Muscle of leg (tissue), 3 donors: ENCODE measurements at regions not wholly inside any gene's neighbourhood (a gene's known extent, or its start where the extent isn't known, plus 50 kb on each side); places are given as distances from the start of the nearest gene placed in this dataset.
A peak's percentile ranks its signal among the peaks of the same experiment; 100 is the strongest.
"Not testable (repeated sequence)": the region's sequence is repeated elsewhere in the genome, so short reads cannot be mapped to it uniquely, and the experiment has no call there.

Experiments
- DNase-seq: peaks from one replicate; pipeline ENCODE4 v3.0.0; 2013
- H3K27ac ChIP-seq: one replicate; pipeline ENCODE4 v1.5.1; 2013; ENCODE audit warnings: mild to moderate bottlenecking, low read length, control low read depth
- H3K27me3 ChIP-seq: one replicate; pipeline ENCODE4 v1.6.1; 2013; ENCODE audit warnings: low read length; ENCODE audit not compliant: control insufficient read depth, insufficient read depth
- H3K36me3 ChIP-seq: one replicate; pipeline ENCODE4 v1.6.1; 2013; ENCODE audit warnings: low read length; ENCODE audit not compliant: control insufficient read depth, insufficient read depth
- H3K4me1 ChIP-seq: one replicate; pipeline ENCODE4 v1.6.1; 2013; ENCODE audit warnings: low read length; ENCODE audit not compliant: control insufficient read depth, insufficient read depth
- H3K4me3 ChIP-seq: one replicate; pipeline ENCODE4 v1.5.1; 2013; ENCODE audit warnings: low read length, control low read depth
- H3K9me3 ChIP-seq: replicated peaks from 2 replicates; pipeline ENCODE4 v1.6.1; 2013; ENCODE audit warnings: low read depth, low read length; ENCODE audit not compliant: control insufficient read depth
- WGBS: methylation state at CpG from one replicate; pipeline ENCODE4 v1.1.5; 2013; ENCODE audit warnings: missing lambda C conversion rate; ENCODE audit not compliant: insufficient coverage; 5-methylcytosine and 5-hydroxymethylcytosine counted together

GRCh38 chr9:78144663-78145377, 91.1 kb upstream of the CEP78 start:
- Histone ChIP-seq H3K9me3 (peaks cover 2% of the 10 kb centered on the region), H3K27me3 (no peaks in the 10 kb centered on the region), H3K36me3 (no peaks in the 10 kb centered on the region), H3K4me3 (no peak overlapping the region), H3K27ac (no peak overlapping the region), H3K4me1 (no peaks in the 10 kb centered on the region)
- no peak for DNase-seq
- WGBS: 60% methylated on average over 1 of the region's 3 CpGs

DNA sequence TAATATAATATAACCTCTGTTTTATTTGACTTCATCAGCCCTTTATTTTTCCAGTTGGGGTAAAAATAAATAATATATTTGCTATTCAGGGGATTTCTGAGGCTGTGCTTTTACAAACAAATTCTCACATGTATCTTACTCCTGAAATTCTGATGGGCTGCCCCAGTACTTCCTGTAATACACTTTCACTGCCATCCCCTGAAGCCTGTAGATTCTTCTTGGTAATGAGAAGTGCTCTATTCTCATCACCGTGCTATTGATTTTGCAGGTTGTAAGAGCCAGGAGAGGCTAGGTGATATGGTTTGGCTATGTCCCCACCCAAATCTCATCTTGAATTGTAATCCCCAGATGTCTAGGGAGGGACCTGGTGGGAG, 91.9 kb upstream of the CEP78 start:
- no CpG with 5 or more reads among the region's 1 CpG for whole genome bisulfite sequencing
- no peaks in the 10 kb centered on the region for H3K4me1 ChIP-seq

DNA sequence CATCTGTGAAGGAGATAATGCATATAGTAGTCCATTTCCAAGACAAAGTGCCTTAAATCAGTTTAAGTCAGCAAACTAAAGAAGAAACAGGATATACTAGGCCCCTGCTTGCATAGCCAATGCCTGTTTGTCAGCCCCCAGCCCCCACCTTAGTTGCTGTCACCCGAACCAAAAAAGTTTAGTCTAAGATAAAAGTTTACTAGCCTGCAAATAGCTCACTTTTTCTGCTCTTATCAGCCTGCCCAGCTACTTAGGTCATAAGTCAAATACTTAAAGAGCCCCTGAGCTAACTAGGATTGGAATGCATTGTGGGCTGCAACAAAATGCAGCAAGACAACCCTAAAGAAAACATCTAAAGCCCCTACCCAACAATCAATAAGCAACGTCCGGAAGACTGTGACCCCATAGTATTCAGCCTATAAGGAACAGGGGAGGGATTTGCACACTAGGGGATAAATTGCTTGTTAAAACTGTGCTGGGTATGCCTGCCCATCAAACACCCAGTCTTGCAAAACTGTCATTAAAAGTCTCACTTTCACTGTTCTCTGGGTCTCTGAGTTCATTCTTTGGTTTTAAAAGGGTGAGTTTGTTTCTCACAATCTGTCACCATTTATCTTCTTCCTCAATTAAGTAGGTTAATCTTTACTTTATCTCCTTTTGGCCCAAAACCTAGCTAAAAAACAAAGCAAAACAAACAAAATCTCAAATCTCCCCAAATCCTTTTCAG, 92.4 kb upstream of the CEP78 start:
- Histone ChIP-seq H3K9me3 (peaks cover 2% of the 10 kb centered on the region), H3K4me3 (no peak overlapping the region), H3K36me3 (no peaks in the 10 kb centered on the region), H3K4me1 (no peaks in the 10 kb centered on the region), H3K27me3 (no peaks in the 10 kb centered on the region), H3K27ac (no peak overlapping the region)
- DNase-seq: no peak
- WGBS: 40% methylated on average over 1 of the region's 3 CpGs

More for the DNA sequence above, 91.9 kb upstream of the CEP78 start:
- no peak overlapping the region for H3K27ac ChIP-seq
- peaks cover 2% of the 10 kb centered on the region for H3K9me3 ChIP-seq
- no peaks in the 10 kb centered on the region for H3K36me3 ChIP-seq
- no peak for DNase-seq
- no peak overlapping the region for H3K4me3 ChIP-seq
- no peaks in the 10 kb centered on the region for H3K27me3 ChIP-seq

DNA sequence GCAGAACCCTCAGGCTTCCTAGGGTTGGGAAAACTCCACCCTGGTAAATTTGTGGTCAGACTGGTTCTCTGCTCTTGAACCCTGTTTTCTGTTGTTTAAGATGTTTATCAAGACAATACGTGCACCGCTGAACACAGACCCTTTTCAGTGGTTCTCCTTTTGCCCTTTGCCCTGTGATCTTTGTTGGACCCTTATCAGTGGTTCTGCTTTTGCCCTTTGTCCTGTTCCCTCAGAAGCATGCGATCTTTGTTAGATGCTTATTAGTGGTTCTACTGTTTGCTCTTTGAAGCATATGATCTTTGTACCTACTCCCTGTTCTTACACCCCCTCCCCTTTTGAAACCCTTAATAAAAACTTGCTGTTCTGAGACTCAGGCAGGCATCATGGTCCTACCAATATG, 93.6 kb upstream of the CEP78 start:
- not testable (repeated sequence) for H3K27me3 ChIP-seq, H3K36me3 ChIP-seq
- WGBS: no CpG with 5 or more reads among the region's 3 CpGs

GRCh38 chr9:78133751-78134150, 102.1 kb upstream of the CEP78 start:
- Histone ChIP-seq H3K36me3 (no peaks in the 10 kb centered on the region), H3K4me3 (no peak overlapping the region), H3K27ac (no peak overlapping the region), H3K9me3 (no peaks in the 10 kb centered on the region), H3K27me3 (no peaks in the 10 kb centered on the region), H3K4me1 (no peaks in the 10 kb centered on the region)
- no peak for DNase-seq
- WGBS: 50% methylated on average over 1 of the region's 1 CpG

More for the DNA sequence above, 93.6 kb upstream of the CEP78 start:
- H3K4me1 ChIP-seq, H3K9me3 ChIP-seq, H3K27ac ChIP-seq, DNase-seq, H3K4me3 ChIP-seq: not testable (repeated sequence)

DNA sequence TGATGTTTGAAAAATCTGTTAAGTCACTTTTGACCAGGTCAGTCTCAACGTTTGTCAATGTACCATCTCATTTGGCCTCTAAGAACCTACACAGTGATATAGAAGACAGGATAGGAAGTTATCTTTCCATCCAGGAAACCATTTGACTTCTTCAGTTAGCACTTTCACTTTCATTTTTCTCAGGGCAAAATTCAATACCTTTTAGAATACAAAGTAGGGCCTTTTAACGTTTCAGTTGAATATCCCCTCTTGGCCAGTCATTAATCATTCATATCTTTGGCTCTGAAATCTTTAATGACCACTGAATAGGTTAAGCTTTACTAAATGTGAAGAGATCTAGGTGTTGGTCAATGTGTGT, 101.1 kb upstream of the GNAQ start:
- Histone ChIP-seq H3K9me3 (no peaks in the 10 kb centered on the region), H3K4me3 (no peak overlapping the region), H3K4me1 (no peaks in the 10 kb centered on the region), H3K36me3 (no peaks in the 10 kb centered on the region), H3K27me3 (no peaks in the 10 kb centered on the region), H3K27ac (no peak overlapping the region)
- no peak for DNase-seq
- no CpG with 5 or more reads among the region's 2 CpGs for WGBS

DNA sequence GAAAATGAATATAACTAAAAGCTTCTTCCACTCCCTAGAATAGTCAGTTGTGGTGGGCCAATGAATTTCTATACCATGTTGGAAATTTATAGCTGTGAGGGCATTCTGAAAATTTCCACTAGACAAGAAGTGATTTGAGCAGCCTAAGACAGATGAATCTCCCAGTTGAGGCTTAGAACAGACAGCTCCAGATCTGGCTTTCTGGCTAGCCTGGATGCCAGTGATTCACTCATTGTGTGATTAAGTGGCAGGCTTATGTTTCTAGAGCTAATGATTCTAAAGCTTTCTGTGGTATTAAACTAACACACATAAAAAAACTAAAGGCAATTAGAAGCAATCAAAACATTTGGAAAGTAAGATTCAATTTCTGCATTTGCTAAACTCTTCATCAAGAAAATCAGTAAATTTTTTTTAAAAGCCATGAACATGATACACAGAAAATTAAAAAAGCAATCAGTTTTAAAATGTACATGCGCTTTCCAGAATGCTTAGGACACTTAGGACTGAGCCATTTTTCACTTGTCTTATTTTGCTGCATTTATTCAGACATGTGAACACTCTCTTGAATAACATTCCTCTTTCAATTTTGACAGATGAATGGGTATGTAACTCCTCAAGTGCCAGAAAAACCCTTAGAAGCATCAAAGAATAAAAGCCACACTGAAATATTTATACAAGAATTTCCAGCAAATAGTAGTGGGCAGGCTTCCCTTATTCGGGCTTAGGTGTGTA, 100.5 kb upstream of the GNAQ start:
- Histone ChIP-seq H3K27ac (no peak overlapping the region), H3K4me3 (no peak overlapping the region), H3K27me3 (no peaks in the 10 kb centered on the region), H3K36me3 (no peaks in the 10 kb centered on the region), H3K4me1 (no peaks in the 10 kb centered on the region), H3K9me3 (no peaks in the 10 kb centered on the region)
- DNase-seq: no peak
- no CpG with 5 or more reads among the region's 2 CpGs for WGBS

DNA sequence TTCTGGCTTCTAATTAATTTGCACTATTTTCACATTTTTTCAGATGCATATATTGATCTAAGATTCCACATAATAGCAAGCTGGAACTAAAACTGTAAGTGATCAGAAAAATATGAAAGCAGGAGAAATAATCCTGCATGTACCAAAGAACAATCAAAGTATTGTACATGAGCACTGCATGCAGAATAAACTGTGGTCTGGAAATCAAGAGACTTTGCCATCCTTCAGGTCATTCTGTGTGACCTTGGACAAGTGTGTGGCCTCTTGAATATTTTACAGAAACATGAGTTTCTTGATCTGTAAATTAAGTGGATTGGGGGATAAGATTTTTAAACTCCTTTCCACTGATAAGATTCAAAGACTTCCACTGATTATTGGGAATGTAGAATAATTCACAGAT, 99.2 kb upstream of the GNAQ start:
- Histone ChIP-seq H3K4me3 (no peak overlapping the region), H3K36me3 (no peaks in the 10 kb centered on the region), H3K27ac (no peak overlapping the region), H3K27me3 (no peaks in the 10 kb centered on the region), H3K4me1 (no peaks in the 10 kb centered on the region), H3K9me3 (no peaks in the 10 kb centered on the region)
- no peak for DNase-seq

- WGBS: 52% methylated on average over 3 of the region's 6 CpGs
- peak; percentile 26 for DNase-seq
- Histone ChIP-seq H3K27me3 (no peaks in the 10 kb centered on the region), H3K4me3 (no peak overlapping the region), H3K4me1 (no peaks in the 10 kb centered on the region), H3K9me3 (no peaks in the 10 kb centered on the region), H3K36me3 (no peaks in the 10 kb centered on the region), H3K27ac (no peak overlapping the region)
These were observed 98.4 kb upstream of the GNAQ start for GRCh38 chr9:78130004-78130403.
